SK-N-MC (cell line): ENCODE measurements at regions not wholly inside any gene's neighbourhood (a gene's known extent, or its start where the extent isn't known, plus 50 kb on each side); places are given as distances from the start of the nearest gene placed in this dataset.

ENCODE experiments used
- DNase-seq: peaks from one replicate; pipeline ENCODE4 v3.0.0-alpha.2; 2011; ENCODE audit warnings: low read depth, low spot score
- H3K27ac ChIP-seq: fragments of 200-600 bp; sonication (generic); 2 replicates; pipeline ENCODE4 v1.5.1; 2016; ENCODE audit warnings: mixed run types
- H3K36me3 ChIP-seq: fragments of 200-600 bp; sonication (generic); 2 replicates; pipeline ENCODE4 v1.6.1; 2017; ENCODE audit warnings: antibody characterized with exemption, low read length, mixed read lengths; ENCODE audit not compliant: insufficient read depth
- H3K4me3 ChIP-seq: fragments of 200-600 bp; sonication (generic); 2 replicates; pipeline ENCODE4 v1.5.1; 2016
- H3K9ac ChIP-seq: fragments of 200-600 bp; sonication (generic); 2 replicates; pipeline ENCODE4 v1.8.0; 2017; ENCODE audit warnings: mixed run types, mixed read lengths; ENCODE audit not compliant: insufficient read length
- H3K9me3 ChIP-seq: fragments of 200-600 bp; sonication (generic); 2 replicates; pipeline ENCODE4 v1.6.1; 2017; ENCODE audit warnings: low read depth, mild to moderate bottlenecking, antibody characterized with exemption, low read length, moderate library complexity, mixed read lengths
- EZH2 ChIP-seq: fragments of 200-600 bp; sonication (generic); IDR thresholded peaks from one replicate; pipeline ENCODE4 v1.6.1; 2017; ENCODE audit warnings: antibody characterized with exemption
- FOXP2 ChIP-seq: optimal IDR thresholded peaks from 2 replicates; pipeline ENCODE3; 2011; ENCODE audit warnings: mild to moderate bottlenecking, moderate library complexity; ENCODE audit not compliant: insufficient read depth; ENCODE audit errors: extremely low read length, control extremely low read depth
- POLR2AphosphoS5 ChIP-seq: IDR thresholded peaks from 2 replicates; pipeline ENCODE4 v1.6.1; 2012; ENCODE audit warnings: mild to moderate bottlenecking, low read depth, low read length, borderline replicate concordance

DNA sequence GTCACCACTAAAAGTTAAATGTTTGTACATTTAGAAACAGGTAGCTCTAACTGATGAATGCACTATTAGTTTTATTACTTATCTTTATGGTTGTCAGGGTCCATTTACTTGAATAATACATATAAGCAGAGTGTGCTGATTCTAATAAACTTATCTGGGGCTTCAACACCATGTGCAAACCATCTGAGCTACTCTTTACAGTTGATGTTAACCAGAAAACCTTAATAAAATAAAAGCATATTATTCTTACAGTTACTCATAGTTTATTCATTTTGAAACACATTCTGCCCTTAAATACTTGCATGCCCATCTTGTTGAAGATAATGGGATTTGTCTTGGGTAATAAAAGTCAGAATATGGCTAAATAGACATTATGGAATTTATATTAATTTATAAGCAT, 1042.2 kb downstream of the EPHA7 start:
- H3K9me3 ChIP-seq: no peaks in the 10 kb centered on the region
- H3K9ac ChIP-seq: no peak overlapping the region
- no peak overlapping the region for H3K27ac ChIP-seq
- H3K36me3 ChIP-seq: no peaks in the 10 kb centered on the region
- 0 out of 2 replicates have a peak overlapping the region, but pooled peaks have one; percentile 6 for H3K4me3 ChIP-seq
- no peak for TF ChIP-seq FOXP2
- TF ChIP-seq POLR2AphosphoS5: peak; percentile 29; the same call in 1 of the 2 replicates
- DNase-seq: no peak

DNA sequence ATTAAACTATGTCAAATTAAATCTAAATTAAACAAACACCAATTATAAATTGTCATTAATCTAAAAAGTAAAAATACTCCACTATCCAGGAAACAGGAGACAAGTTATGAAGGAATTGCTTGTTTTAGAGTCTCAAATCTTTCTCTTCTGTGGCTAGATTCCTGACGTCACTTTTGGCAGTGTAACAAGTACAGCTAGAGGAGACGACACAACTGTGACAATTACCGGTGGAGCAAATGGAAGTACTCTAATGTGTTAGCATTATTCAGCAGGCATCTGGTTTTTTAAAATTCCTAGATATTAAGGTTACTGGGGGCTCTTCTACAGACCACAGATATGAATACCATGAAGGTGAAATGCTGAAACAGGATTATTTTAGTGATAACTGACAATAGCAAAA, 1042.7 kb downstream of the EPHA7 start:
- H3K36me3 ChIP-seq: no peaks in the 10 kb centered on the region
- no peak overlapping the region for H3K27ac ChIP-seq
- TF ChIP-seq EZH2 (no peak), FOXP2 (no peak), POLR2AphosphoS5 (no peak)
- H3K9me3 ChIP-seq: no peaks in the 10 kb centered on the region
- no peak overlapping the region for H3K9ac ChIP-seq
- DNase-seq: no peak
- H3K4me3 ChIP-seq: peak overlapping the region; percentile 6; the same call in 1 of the 2 replicates

DNA sequence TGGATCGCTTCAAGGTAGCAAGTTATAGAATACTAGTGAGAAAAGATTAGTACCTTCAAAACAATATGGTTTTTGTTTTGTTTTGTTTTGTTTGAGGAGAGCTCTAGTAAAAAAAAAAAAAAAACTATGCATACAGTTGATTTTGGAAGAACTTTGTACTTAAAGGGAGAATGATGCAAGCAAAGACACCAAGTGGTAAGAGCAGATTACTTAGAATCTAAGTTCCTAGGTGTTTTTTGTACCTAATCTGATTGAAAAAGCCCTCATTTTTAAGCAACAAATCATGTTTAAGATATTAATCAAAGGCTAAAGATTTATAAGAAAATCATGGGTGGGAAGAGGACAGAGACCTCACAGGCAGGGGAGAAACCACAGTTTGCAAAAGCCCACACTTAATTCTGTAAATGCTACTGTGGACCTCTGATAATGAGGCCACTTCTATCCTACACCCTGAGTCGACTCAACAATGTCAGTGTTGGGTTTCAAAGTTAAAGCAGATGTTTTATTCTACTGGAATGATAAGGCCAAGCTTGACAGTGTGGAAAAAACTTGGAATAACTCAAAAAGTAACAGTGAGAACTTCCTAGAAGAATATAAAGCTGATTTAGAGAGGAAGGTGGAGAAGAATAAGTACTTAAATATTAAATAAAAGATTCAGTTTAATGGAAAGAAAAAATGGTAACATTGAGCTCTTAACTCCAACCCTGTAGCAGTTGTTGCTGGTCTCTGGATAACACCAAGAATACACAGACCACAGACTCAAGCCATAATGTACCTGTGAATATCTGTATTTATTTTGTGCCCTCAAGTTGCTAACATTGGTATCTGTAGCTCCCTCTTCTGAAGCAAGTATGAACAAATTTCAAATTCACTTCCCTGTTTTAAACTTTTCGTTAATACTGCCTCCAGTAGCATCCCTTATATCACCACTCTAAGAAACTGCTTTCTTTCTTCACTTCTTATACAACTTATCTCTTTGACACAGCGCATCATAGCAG, 1047.8 kb downstream of the EPHA7 start:
- Histone ChIP-seq H3K27ac (no peak overlapping the region), H3K36me3 (no peaks in the 10 kb centered on the region), H3K9ac (no peak overlapping the region), H3K4me3 (no peak overlapping the region), H3K9me3 (no peaks in the 10 kb centered on the region)
- TF ChIP-seq FOXP2: no peak
- no peak for TF ChIP-seq POLR2AphosphoS5
- TF ChIP-seq EZH2: no peak
- DNase-seq: no peak

GRCh38 chr6:92369309-92369708, 1050.0 kb downstream of the EPHA7 start:
- TF ChIP-seq POLR2AphosphoS5 (peak; percentile 72; the same call in 1 of the 2 replicates), EZH2 (no peak)
- DNase-seq: no peak
- no peak overlapping the region for H3K9ac ChIP-seq
- no peaks in the 10 kb centered on the region for H3K36me3 ChIP-seq
- no peak overlapping the region for H3K4me3 ChIP-seq
- H3K9me3 ChIP-seq: no peaks in the 10 kb centered on the region
- no peak overlapping the region for H3K27ac ChIP-seq

GRCh38 chr6:92364948-92365541, 1054.3 kb downstream of the EPHA7 start:
- no peak for DNase-seq
- H3K9me3 ChIP-seq: no peaks in the 10 kb centered on the region; the same call in 1 of the 2 replicates
- H3K4me3 ChIP-seq: no peak overlapping the region
- H3K36me3 ChIP-seq: no peaks in the 10 kb centered on the region
- no peak overlapping the region for H3K27ac ChIP-seq
- no peak overlapping the region for H3K9ac ChIP-seq
- no peak for TF ChIP-seq POLR2AphosphoS5
- no peak for TF ChIP-seq FOXP2
- no peak for TF ChIP-seq EZH2

DNA sequence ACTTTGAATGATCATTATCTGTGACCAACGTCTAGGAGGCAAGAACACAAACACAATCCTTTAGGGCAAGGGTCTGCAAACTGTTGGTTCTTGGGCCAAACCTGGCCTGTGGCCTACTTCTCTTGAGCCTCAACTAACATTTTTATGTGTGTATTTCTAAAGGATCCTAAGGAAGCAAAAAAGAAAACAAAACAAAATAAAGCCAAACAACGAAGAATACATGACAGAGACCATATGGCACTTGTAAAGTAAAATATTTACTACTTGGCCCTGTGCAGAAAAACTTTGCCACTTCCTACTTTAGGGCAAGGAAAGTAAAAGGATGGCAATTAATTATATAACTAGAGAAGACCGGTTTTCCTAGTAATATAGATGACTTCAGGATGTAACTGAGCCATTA, 1056.2 kb downstream of the EPHA7 start:
- Histone ChIP-seq H3K9me3 (no peaks in the 10 kb centered on the region; the same call in 1 of the 2 replicates), H3K27ac (no peak overlapping the region), H3K9ac (no peak overlapping the region), H3K36me3 (no peaks in the 10 kb centered on the region), H3K4me3 (no peak overlapping the region)
- no peak for DNase-seq
- no peak for TF ChIP-seq POLR2AphosphoS5
- no peak for TF ChIP-seq FOXP2
- no peak for TF ChIP-seq EZH2

GRCh38 chr6:92362404-92362803, 1057.0 kb downstream of the EPHA7 start:
- Histone ChIP-seq H3K9me3 (no peaks in the 10 kb centered on the region; the same call in 1 of the 2 replicates), H3K36me3 (no peaks in the 10 kb centered on the region), H3K9ac (no peak overlapping the region), H3K4me3 (no peak overlapping the region), H3K27ac (no peak overlapping the region)
- TF ChIP-seq EZH2 (no peak), POLR2AphosphoS5 (no peak), FOXP2 (no peak)
- DNase-seq: no peak

- H3K27ac ChIP-seq: no peak overlapping the region
- H3K4me3 ChIP-seq: no peak overlapping the region
- no peaks in the 10 kb centered on the region; the same call in 1 of the 2 replicates for H3K9me3 ChIP-seq
- no peaks in the 10 kb centered on the region for H3K36me3 ChIP-seq
- no peak for DNase-seq
- no peak overlapping the region for H3K9ac ChIP-seq
- no peak for TF ChIP-seq POLR2AphosphoS5
- TF ChIP-seq FOXP2: no peak
- no peak for TF ChIP-seq EZH2
These were observed 1057.4 kb downstream of the EPHA7 start for GRCh38 chr6:92361990-92362389.

- H3K36me3 ChIP-seq: no peaks in the 10 kb centered on the region
- no peak overlapping the region for H3K9ac ChIP-seq
- TF ChIP-seq FOXP2 (no peak), EZH2 (no peak)
- no peak overlapping the region for H3K4me3 ChIP-seq
- DNase-seq: no peak
- no peak overlapping the region for H3K27ac ChIP-seq
- H3K9me3 ChIP-seq: no peaks in the 10 kb centered on the region
These were observed 1065.0 kb downstream of the EPHA7 start for GRCh38 chr6:92354270-92354829.
